ENCODE measurements at regions not wholly inside any gene's neighbourhood (a gene's known extent, or its start where the extent isn't known, plus 50 kb on each side); places are given as distances from the start of the nearest gene placed in this dataset.
"Not testable (repeated sequence)": the region's sequence is repeated elsewhere in the genome, so short reads cannot be mapped to it uniquely, and the experiment has no call there.

DNA sequence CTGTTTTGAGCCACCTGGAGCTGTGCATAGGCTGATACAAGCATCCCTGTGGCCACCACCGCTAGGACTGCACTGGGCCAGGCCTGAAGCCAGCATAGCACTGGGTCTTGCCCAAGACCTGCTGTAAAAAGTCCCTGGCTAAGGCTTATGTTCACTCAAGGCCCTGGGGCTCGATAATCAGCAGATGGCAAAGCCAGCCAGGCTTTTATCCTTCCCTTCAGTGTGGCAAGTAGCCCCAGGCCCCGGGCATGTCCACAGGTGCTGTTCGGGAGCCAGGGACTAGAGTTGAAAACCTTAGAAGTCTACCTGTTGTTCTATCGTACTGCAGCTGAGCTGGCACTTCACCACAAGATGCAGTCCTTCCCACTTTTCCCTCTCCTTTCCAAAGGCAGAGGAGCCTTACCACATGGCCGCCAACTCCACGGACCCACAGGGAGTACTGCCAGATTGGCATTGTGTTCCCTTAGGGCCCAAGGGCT, 226.4 kb upstream of the ZNF217 start:
- POLR2A ChIA-PET (ENCODE audit: low non-redundant PET) = no interaction called here
- CTCF ChIA-PET = interaction anchor here (0.8 to 1.2 kb wide), 2 partner anchors 15 to 95 kb away, joined by 3 to 4 read pairs; no protein-coding TSS in a partner anchor
- no peak for DNase-seq (ENCODE audit: low spot score)

DNA sequence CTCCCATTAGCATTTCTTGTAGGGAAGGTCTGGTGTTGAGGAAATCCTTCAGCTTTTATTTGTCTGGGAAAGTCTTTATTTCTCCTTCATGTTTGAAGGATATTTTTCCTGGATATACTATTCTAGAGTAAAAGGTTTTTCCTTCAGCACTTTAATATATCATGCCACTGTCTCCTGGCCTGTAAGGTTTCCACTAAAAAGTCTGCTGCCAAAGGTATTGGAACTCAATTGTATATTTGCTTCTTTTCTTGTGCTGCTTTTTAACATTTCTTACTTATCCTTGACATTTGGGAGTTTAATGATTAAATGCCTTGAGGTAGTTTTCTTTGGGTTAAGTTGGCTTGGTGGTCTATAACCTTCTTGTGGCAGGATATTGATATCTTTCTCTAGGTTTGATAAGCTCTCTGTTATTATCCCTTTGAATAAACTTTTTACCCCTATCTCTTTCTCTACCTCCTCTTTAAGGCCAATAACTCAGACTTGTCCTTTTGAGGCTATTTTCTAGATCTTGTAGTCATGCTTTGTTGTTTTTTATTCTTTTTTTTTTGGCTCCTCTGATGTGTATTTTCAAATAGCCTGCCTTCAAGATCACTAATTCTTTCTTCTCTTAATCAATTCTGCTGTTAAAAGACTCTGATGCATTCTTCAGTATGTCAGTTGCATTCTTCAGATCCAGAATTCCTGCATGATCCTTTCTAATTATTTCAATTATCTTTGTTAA, 225.0 kb upstream of the ZNF217 start:
- TF ChIP-seq, protein P1, sequence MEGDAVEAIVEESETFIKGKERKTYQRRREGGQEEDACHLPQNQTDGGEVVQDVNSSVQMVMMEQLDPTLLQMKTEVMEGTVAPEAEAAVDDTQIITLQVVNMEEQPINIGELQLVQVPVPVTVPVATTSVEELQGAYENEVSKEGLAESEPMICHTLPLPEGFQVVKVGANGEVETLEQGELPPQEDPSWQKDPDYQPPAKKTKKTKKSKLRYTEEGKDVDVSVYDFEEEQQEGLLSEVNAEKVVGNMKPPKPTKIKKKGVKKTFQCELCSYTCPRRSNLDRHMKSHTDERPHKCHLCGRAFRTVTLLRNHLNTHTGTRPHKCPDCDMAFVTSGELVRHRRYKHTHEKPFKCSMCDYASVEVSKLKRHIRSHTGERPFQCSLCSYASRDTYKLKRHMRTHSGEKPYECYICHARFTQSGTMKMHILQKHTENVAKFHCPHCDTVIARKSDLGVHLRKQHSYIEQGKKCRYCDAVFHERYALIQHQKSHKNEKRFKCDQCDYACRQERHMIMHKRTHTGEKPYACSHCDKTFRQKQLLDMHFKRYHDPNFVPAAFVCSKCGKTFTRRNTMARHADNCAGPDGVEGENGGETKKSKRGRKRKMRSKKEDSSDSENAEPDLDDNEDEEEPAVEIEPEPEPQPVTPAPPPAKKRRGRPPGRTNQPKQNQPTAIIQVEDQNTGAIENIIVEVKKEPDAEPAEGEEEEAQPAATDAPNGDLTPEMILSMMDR (conservative IDR thresholded peaks at IDR 0.05; ENCODE audit: low read depth) = no peak
- ChIA-PET POLR2A (ENCODE audit: low non-redundant PET) (no interaction called here), CTCF (no interaction called here)
- DNase-seq (ENCODE audit: low spot score) = no peak
- H3K27ac ChIP-seq = no peak overlapping the region

More for the DNA sequence above, 226.4 kb upstream of the ZNF217 start:
- H3K27ac ChIP-seq = peak overlapping the region; percentile 65
- TF ChIP-seq, protein P1 (conservative IDR thresholded peaks at IDR 0.05; ENCODE audit: low read depth) = no peak

DNA sequence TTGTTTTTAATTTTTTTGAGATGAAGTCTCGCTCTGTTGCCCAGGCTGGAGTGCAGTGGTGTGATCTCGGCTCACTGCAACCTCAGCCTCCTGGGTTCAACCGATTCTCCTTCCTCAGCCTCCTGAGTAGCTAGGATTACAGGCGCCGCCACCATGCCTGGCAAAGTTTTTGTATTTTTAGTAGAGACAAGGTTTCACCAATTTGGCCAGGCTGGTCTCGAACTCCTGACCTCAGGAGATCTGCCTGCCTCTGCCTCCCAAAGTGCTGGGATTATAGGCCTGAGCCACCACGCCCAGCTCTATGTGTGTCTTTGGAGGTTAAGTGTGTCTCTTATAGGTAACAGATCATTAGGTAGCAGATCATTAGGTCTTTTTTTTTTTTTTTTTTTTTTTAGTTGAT, 223.9 kb upstream of the ZNF217 start:
- POLR2A ChIA-PET (ENCODE audit: low non-redundant PET); H3K27ac ChIP-seq; DNase-seq (ENCODE audit: low spot score): not testable (repeated sequence)
- CTCF ChIA-PET = interaction anchor here (0.7 kb wide), 1 partner anchor 30 kb away, joined by 4 read pairs; no protein-coding TSS in a partner anchor

DNA sequence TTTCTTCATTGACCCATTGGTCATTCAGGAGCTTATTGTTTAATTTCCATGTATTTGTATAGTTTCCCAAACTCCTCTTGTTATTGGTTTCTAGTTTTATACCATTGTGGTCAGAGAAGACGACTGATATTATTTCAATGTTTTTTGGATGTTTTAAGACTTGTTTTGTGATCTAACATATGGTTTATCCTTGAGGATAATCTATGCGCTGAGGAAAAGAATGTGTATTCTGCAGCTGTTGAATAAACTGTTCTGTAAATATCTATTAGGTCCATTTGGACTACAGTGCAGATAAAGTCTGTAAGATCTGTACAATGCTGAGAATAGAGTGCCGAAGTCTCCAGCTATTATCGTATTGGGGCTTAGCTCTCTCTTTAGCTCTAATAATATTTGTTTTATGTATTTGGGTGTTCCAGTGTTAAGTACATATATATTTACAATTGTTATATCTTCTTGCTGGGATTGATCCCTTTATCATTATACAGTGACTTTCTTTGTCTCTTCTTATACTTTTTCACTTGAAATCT, 223.3 kb upstream of the ZNF217 start:
- ChIA-PET POLR2A (ENCODE audit: low non-redundant PET) (no interaction called here), CTCF (interaction anchor here (0.7 kb wide), 1 partner anchor 31 kb away, joined by 4 read pairs; no protein-coding TSS in a partner anchor)
- no peak for DNase-seq (ENCODE audit: low spot score)
- H3K27ac ChIP-seq = no peak overlapping the region
- TF ChIP-seq, protein P1 (conservative IDR thresholded peaks at IDR 0.05; ENCODE audit: low read depth) = no peak

DNA sequence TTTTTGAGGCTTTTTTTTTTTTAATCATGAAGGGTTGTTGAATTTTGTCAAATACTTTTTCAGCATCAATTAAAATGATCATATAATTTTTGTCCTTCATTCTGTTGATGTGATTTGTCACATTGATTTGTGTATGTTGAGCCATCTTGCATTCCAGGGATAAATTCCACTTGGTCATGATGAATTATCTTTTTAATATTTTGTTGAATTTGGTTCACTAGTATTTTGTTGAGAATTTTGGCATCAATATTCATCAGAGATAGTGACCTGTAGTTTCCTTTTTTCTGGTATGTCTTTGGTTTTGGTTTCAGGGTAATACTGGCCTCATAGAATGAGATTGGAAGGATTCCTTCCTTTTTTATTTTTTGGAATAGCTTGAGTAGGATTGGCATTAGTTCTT, 221.9 kb upstream of the ZNF217 start:
- POLR2A ChIA-PET (ENCODE audit: low non-redundant PET) = no interaction called here

DNA sequence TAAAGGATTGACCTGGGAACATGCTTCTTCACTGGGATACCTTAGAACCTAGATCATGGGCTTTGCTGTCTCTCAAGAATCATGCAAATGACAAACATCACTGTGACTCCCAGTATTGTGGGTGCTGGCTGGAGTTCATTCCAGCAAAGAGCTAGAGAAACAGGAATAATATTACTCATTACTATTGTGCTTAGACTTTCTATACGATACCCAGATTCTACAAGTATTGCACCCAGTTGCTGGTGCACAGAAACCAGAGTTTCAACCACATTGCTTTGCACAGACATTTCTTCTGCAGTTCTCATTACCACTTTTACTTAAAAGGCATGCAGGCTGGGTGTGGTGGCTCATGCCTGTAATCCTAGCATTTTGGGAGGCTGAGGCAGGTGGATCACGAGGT, 220.4 kb upstream of the ZNF217 start:
- H3K27ac ChIP-seq = no peak overlapping the region
- TF ChIP-seq, protein P1 (conservative IDR thresholded peaks at IDR 0.05; ENCODE audit: low read depth) = no peak
- ChIA-PET POLR2A (ENCODE audit: low non-redundant PET) (interaction anchor here (0.5 kb wide), 1 partner anchor 88 kb away, joined by 3 read pairs; no protein-coding TSS in a partner anchor), CTCF (interaction anchor here (0.6 kb wide), 1 partner anchor 327 kb away, joined by 3 read pairs; no protein-coding TSS in a partner anchor)
- DNase-seq (ENCODE audit: low spot score) = no peak

More for the DNA sequence above, 221.9 kb upstream of the ZNF217 start:
- TF ChIP-seq, protein P1 (conservative IDR thresholded peaks at IDR 0.05; ENCODE audit: low read depth) = no peak
- no peak overlapping the region for H3K27ac ChIP-seq
- DNase-seq (ENCODE audit: low spot score) = no peak
- CTCF ChIA-PET = no interaction called here

DNA sequence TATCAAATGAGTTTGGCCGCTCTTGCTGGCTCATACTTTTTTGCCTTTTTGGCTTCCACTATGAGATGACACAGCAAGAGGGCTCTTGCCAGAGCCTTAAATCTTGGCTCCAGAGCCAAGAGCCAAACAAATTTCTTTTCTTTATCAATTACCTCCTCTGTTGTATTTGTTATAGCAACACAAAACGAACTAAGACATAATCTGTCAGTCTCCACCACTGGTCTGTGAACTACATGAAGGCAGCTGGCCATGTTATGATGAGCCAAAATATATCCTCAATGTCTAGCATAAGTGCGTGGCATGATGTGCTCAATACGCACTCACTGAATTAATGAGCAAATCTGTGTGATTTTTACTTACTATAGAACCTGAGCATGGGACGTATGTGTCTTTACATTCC, 220.0 kb upstream of the ZNF217 start:
- no peak for DNase-seq (ENCODE audit: low spot score)
- ChIA-PET CTCF (no interaction called here), POLR2A (ENCODE audit: low non-redundant PET) (interaction anchor here (0.5 kb wide), 1 partner anchor 88 kb away, joined by 3 read pairs; no protein-coding TSS in a partner anchor)
- H3K27ac ChIP-seq = no peak overlapping the region
- TF ChIP-seq, protein P1 (conservative IDR thresholded peaks at IDR 0.05; ENCODE audit: low read depth) = no peak

All from RWPE1 (cell line).